Ishikawa (cell line): ENCODE measurements at regions not wholly inside any gene's neighbourhood (a gene's known extent, or its start where the extent isn't known, plus 50 kb on each side); places are given as distances from the start of the nearest gene placed in this dataset.

ENCODE experiments used
- CEBPB ChIP-seq: IDR thresholded peaks from 2 replicates; pipeline ENCODE4 v1.6.1; 2012
- CREB1 ChIP-seq: IDR thresholded peaks from 2 replicates; pipeline ENCODE4 v1.6.1; 2012; ENCODE audit warnings: low read depth
- EGR1 ChIP-seq: IDR thresholded peaks from 2 replicates; pipeline ENCODE4 v1.6.1; 2012
- EP300 ChIP-seq: IDR thresholded peaks from 2 replicates; pipeline ENCODE4 v1.6.1; 2012; ENCODE audit warnings: borderline replicate concordance
- FOXM1 ChIP-seq: IDR thresholded peaks from 2 replicates; pipeline ENCODE4 v1.6.1; 2012; ENCODE audit warnings: low read depth, borderline replicate concordance
- MAX ChIP-seq: IDR thresholded peaks from 2 replicates; pipeline ENCODE4 v1.6.1; 2012
- NFIC ChIP-seq: IDR thresholded peaks from 2 replicates; pipeline ENCODE4 v1.6.1; 2012
- RAD21 ChIP-seq: IDR thresholded peaks from 2 replicates; pipeline ENCODE4 v1.6.1; 2012; ENCODE audit warnings: low read depth
- TAF1 ChIP-seq: IDR thresholded peaks from 2 replicates; pipeline ENCODE4 v1.6.1; 2012; ENCODE audit warnings: low read depth, mild to moderate bottlenecking
- TCF12 ChIP-seq: IDR thresholded peaks from 2 replicates; pipeline ENCODE4 v1.6.1; 2012; ENCODE audit warnings: low read depth
- TEAD4 ChIP-seq: IDR thresholded peaks from 2 replicates; pipeline ENCODE4 v1.6.1; 2012
- USF1 ChIP-seq: IDR thresholded peaks from 2 replicates; pipeline ENCODE4 v1.6.1; 2012
- YY1 ChIP-seq: IDR thresholded peaks from 2 replicates; pipeline ENCODE4 v1.6.1; 2012; ENCODE audit warnings: low read depth
- ZBTB7A ChIP-seq: IDR thresholded peaks from 2 replicates; pipeline ENCODE4 v1.6.1; 2012; ENCODE audit warnings: low read depth
- TF ChIP-seq, protein P1 (sequence below): IDR thresholded peaks from 2 replicates; pipeline ENCODE4 v1.6.1; 2012; ENCODE audit warnings: low read depth, mild to moderate bottlenecking

- TF ChIP-seq EGR1 (no peak), NFIC (no peak), EP300 (no peak), TAF1 (no peak), ZBTB7A (no peak), TEAD4 (no peak), CREB1 (no peak), MAX (no peak), TCF12 (no peak), FOXM1 (no peak), CEBPB (no peak), YY1 (no peak)
- TF ChIP-seq, protein P1, sequence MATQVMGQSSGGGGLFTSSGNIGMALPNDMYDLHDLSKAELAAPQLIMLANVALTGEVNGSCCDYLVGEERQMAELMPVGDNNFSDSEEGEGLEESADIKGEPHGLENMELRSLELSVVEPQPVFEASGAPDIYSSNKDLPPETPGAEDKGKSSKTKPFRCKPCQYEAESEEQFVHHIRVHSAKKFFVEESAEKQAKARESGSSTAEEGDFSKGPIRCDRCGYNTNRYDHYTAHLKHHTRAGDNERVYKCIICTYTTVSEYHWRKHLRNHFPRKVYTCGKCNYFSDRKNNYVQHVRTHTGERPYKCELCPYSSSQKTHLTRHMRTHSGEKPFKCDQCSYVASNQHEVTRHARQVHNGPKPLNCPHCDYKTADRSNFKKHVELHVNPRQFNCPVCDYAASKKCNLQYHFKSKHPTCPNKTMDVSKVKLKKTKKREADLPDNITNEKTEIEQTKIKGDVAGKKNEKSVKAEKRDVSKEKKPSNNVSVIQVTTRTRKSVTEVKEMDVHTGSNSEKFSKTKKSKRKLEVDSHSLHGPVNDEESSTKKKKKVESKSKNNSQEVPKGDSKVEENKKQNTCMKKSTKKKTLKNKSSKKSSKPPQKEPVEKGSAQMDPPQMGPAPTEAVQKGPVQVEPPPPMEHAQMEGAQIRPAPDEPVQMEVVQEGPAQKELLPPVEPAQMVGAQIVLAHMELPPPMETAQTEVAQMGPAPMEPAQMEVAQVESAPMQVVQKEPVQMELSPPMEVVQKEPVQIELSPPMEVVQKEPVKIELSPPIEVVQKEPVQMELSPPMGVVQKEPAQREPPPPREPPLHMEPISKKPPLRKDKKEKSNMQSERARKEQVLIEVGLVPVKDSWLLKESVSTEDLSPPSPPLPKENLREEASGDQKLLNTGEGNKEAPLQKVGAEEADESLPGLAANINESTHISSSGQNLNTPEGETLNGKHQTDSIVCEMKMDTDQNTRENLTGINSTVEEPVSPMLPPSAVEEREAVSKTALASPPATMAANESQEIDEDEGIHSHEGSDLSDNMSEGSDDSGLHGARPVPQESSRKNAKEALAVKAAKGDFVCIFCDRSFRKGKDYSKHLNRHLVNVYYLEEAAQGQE, result no peak
Measured at GRCh38 chr20:40617594-40617993, 71.4 kb downstream of the MAFB start.

DNA sequence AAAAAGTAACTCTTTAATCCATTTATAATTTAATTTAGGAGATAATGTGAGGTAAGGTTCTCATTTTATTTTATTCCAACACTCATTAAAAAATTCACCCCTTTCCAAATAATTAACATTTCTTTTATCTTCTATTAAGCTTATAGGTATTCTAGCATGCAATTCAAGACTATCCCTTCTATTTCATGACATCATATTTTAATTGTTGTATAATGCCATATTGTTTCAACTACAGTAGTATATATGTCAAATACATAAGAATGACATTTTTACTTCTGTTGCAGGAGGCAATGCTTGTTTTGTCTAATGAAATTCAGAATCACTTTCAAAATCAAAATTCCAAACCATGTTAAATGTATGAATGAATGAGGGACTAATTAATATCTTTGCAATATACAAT, 76.2 kb downstream of the MAFB start:
- no peak for TF ChIP-seq USF1
- TF ChIP-seq, protein P1, result no peak
- TF ChIP-seq ZBTB7A, result no peak
- no peak for TF ChIP-seq TAF1

GRCh38 chr20:40612247-40612646, 76.8 kb downstream of the MAFB start:
- TF ChIP-seq NFIC (no peak), CEBPB (no peak)
- TF ChIP-seq, protein P1, result no peak

- TF ChIP-seq, protein P1, result no peak
- TF ChIP-seq TEAD4, result no peak
- TF ChIP-seq YY1, result no peak
- no peak for TF ChIP-seq TCF12
- TF ChIP-seq CREB1, result no peak
- no peak for TF ChIP-seq EGR1
- no peak for TF ChIP-seq MAX
- TF ChIP-seq NFIC, result no peak
- TF ChIP-seq USF1, result no peak
- TF ChIP-seq RAD21, result no peak
- TF ChIP-seq CEBPB, result no peak
- no peak for TF ChIP-seq EP300
Measured at GRCh38 chr20:40610730-40611129, 78.3 kb downstream of the MAFB start.
